Putamen (tissue), 1 donor: ENCODE measurements at regions not wholly inside any gene's neighbourhood (a gene's known extent, or its start where the extent isn't known, plus 50 kb on each side); places are given as distances from the start of the nearest gene placed in this dataset.

Source experiments
- DNase-seq: peaks from one replicate; pipeline ENCODE4 v3.0.0-alpha.2; 2016; ENCODE audit warnings: low spot score

- DNase-seq: no peak
These were observed 152.1 kb downstream of the SLIT2 start for GRCh38 chr4:20403846-20404245.

- no peak for DNase-seq
These were observed 156.9 kb downstream of the SLIT2 start for GRCh38 chr4:20408611-20409010.

- no peak for DNase-seq
These were observed 160.4 kb downstream of the SLIT2 start for GRCh38 chr4:20412072-20412471.

GRCh38 chr4:20416800-20417199 lies 165.1 kb downstream of the SLIT2 start:
- DNase-seq: no peak

DNA sequence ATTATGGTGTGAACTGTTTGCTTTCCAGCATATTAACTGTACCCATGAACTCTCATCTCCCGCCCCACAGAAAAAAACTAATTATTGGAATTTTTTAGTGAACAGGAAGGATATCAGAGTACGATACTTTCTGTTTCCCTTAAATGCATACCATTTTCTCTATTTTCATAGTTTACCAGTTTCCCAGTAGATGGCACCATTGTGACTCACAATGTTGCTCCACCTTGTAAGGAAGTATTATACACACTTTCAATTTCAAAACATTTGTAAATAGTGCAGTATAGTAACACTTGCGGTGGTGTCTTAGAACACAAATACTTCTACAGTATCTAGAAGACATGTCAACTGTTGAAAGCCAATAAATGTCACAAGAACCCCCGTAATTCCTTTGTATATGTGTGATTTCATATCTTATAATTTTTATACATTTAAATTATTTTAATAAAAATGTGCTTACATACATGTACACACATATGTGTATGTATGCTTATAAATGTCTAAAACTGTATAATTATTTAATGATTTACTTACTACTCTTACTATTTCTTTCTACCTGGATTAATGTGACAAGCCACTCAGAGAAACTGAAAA lies 167.3 kb downstream of the SLIT2 start:
- peak; percentile 49 for DNase-seq

DNA sequence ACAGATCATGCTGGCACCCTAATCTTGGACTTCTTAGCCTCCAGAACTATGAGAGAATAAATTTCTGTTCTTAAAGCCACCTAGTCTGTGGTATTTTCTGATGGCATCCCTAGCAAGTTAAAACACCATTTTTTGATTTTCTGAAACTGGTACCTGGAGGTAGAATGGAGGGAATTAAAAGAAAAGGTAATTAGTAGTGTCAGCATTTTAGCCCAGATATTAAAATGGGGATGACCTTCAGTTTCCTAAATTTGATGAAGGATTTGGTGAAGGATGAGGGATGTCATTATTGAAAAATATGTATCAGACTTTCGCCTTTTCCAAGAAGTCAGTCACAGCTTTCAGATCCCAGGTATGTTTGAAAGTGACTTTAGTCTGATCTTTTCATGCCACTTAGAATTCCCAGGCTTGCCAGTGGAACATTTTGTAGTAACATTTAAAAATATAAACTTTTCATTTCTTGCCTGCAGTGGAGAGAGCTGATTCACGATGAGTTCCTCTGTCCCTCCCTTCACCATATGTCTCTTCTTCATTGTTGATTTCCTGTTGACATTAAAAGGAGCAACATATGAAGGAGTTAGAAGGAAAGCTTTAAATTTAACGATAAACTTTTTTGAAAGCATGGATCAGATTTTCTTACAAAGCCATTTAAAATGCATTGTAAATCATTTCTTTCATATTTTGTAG lies 169.4 kb downstream of the SLIT2 start:
- DNase-seq: no peak

DNA sequence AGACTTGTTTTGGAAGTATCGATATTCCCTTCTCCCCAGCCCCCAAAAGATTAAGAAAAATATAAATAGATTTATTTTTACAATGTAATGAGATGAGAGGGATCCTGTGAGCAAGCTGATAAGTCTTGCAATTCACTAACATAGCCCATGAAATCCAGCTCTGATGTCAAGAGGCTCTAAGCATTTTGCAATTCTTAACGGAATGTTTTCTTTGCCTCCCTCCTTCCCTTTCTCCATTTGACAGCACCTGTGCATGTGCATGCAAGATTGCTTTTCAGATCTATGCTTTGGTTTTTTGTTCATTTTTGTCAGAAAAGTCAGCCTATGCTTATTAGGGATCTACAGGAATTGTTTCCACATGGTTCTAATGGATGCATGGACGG lies 169.9 kb downstream of the SLIT2 start:
- DNase-seq: no peak

GRCh38 chr4:20422398-20422797 lies 170.7 kb downstream of the SLIT2 start:
- DNase-seq: no peak

DNA sequence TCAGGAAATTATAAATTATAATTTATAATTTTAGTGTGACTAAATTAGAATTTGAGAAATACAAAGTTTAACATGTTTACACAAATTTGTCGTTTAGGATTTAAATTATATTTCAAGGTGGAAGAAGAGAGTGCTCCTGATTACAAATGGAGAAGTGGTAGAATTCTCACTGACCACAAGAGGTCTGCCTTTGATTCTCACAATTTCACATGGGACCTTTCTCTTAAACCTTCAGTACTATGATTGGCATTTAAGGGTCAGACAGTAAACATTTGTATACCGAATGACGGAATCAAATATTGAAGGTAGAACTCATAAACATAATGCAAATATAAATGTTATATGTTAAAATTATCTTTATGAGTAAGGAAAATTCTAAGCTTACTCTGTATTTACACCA lies 171.7 kb downstream of the SLIT2 start:
- no peak for DNase-seq

- DNase-seq: no peak
These were observed 174.3 kb downstream of the SLIT2 start for GRCh38 chr4:20426028-20426427.

GRCh38 chr4:20428436-20429160 lies 176.9 kb downstream of the SLIT2 start:
- DNase-seq: peak; percentile 53

GRCh38 chr4:20430259-20430941 lies 178.7 kb downstream of the SLIT2 start:
- DNase-seq: no peak

DNA sequence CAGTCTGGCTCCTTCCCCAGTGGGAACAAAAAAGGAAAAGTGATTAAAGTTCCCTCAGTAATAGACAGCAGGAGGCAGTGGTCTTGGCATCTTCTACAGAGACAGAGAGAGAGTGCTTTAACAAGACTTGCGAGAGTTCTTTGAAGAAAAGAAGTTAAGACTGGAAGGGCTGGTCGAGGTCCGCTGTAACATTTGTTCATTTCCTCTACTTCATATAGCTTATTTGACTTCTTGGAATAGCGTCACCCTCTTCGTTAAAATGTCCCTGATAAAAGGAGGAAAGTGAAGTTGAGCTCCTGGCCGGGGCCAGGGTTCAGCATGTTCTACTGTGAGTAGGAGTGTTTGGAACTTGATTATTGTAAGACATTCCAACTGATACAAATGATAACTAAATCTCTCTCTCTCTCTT lies 179.8 kb downstream of the SLIT2 start:
- no peak for DNase-seq

DNA sequence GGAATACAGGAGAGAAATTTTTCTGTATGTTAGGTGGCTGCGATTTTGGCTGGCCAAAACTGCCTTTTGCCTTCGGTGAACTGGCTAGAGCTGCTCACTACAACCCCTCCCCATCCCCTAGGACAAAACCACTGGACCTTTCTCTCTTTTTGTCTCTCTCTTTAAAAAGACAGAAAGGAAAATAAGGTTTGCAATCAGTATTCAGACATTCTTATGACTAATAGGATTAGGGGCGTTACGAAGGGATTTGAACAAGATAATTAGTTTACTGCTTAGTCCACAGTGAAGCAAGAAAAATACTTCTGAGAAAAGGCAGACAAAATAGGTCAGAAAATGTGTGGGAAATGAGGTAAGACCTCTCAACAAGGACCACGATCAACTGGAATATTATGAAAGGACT lies 180.4 kb downstream of the SLIT2 start:
- no peak for DNase-seq

- DNase-seq: no peak
These were observed 181.5 kb downstream of the SLIT2 start for GRCh38 chr4:20433097-20433705.

- no peak for DNase-seq
These were observed 188.5 kb downstream of the SLIT2 start for GRCh38 chr4:20440170-20440569.

- DNase-seq: no peak
These were observed 191.5 kb downstream of the SLIT2 start for GRCh38 chr4:20443015-20443805.

DNA sequence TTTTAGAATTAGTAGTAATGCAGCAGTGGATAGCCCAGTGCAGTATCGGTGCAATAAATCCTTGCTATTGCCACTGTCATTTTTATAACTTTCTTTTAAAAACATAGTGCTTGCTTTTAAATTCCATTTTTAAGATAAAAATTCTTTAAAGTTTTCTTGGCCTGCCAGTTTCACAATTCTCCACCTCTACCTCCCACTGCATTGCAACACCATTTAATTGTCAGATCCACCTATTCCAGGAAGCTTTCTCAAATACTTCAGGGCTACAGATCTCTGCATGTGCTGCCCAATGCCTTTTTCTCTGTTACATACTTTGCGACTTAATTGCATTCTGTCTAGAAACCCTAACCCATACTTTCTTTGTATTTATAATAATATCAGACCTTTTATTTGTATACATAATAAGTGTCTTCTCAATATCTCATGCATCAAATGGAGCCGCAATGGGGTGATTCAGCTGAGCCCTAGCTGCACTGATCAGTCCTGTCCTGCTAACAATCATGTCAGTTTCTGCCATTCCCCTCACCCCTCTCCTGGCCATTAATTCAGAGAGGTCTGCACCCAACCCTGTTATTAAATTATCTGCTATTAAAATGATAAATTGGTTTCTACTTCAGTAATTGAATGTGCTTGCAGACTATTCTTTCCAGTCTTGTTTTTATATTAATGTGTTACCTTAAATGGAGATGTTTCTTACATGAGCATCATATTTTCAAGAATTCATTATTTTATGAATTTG lies 193.1 kb downstream of the SLIT2 start:
- no peak for DNase-seq

GRCh38 chr4:20445933-20446723 lies 194.4 kb downstream of the SLIT2 start:
- no peak for DNase-seq

GRCh38 chr4:20447103-20447502 lies 195.4 kb downstream of the SLIT2 start:
- DNase-seq: no peak
